Left ventricle myocardium superior (tissue), 1 donor: ENCODE measurements at regions not wholly inside any gene's neighbourhood (a gene's known extent, or its start where the extent isn't known, plus 50 kb on each side); places are given as distances from the start of the nearest gene placed in this dataset.
A peak's percentile ranks its signal among the peaks of the same experiment; 100 is the strongest.

Experiments
- ATAC-seq: fragments of 200-7000 bp; cut with Tn5 transposase; one replicate; pipeline ENCODE4 v1.9.1; 2020; ENCODE audit warnings: mild to moderate bottlenecking, moderate library complexity
- DNase-seq: peaks from one replicate; pipeline ENCODE4 v3.0.0-alpha.2; 2020
- intact Hi-C: fragments of 100-400 bp; cut with micrococcal nuclease; formaldehyde crosslinking; loops from one replicate; pipeline ENCODE4 v1.11.0; 2022
- donor health status: DM: no; HTN: yes; CAD: no; lungs with severe emphysema.

- DNase-seq = no peak
- intact Hi-C loops = no loop called here
- no peak for ATAC-seq
Observed at GRCh38 chr12:92459850-92460249, 242.9 kb upstream of the PLEKHG7 start.

- DNase-seq (no peak), ATAC-seq (no peak)
- intact Hi-C loops = no loop called here
Observed at GRCh38 chr12:92458996-92459395, 243.8 kb upstream of the PLEKHG7 start.

GRCh38 chr12:92457458-92458180 is 245.2 kb upstream of the PLEKHG7 start:
- DNase-seq (no peak), ATAC-seq (no peak)
- intact Hi-C loops = no loop called here

GRCh38 chr12:92452763-92453162 is 250.0 kb upstream of the PLEKHG7 start:
- ATAC-seq (no peak), DNase-seq (no peak)
- intact Hi-C loops = no loop called here

- DNase-seq (no peak), ATAC-seq (no peak)
- intact Hi-C loops = no loop called here
Observed at GRCh38 chr12:92446083-92446460, 256.7 kb upstream of the PLEKHG7 start.

- ATAC-seq (peak; percentile 82), DNase-seq (no peak)
- intact Hi-C loops = no loop called here
Observed at GRCh38 chr12:92445253-92446082, 257.3 kb upstream of the PLEKHG7 start.

DNA sequence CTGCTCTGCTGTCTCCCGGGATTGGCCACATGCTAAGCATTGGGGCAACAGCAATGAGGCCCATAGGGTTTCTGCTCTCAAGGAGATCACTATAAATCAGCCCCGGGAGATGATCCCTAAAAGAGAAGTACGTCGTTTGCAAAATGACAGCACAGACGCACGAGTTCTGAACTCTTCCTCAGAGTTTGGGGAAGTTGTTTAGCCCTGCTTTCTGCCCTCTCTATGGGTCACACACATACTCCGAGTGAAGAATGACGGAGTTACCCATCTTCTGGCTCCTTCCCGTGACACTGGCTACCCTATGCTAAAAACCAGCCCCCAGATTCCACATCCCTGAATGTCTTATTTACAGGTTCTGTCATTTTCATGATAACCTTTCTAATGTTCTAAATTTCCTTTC is 258.0 kb upstream of the PLEKHG7 start:
- no peak for DNase-seq
- peak; percentile 62 for ATAC-seq
- intact Hi-C loops = no loop called here

GRCh38 chr12:92442782-92443181 is 260.0 kb upstream of the PLEKHG7 start:
- no peak for ATAC-seq
- intact Hi-C loops = no loop called here
- no peak for DNase-seq

DNA sequence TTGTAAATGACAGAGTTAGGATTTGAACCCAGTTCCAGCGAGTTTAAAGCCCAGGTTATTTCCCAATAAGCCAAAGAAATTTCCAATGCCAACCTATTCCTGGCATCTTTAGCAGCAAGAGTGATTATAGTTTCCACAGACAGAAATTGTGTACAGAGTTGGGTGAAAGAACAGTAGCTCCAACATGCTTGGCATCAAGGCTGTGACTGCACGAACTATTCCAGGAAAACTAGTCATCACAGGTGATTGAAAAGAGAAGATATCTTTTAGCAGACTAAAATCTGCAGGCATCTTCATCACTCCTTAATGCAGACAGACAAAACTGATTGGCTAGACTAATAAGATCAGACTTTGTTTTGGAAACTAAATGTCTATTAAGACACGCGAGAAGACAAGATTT is 262.7 kb upstream of the PLEKHG7 start:
- DNase-seq (no peak), ATAC-seq (no peak)
- intact Hi-C loops = no loop called here

DNA sequence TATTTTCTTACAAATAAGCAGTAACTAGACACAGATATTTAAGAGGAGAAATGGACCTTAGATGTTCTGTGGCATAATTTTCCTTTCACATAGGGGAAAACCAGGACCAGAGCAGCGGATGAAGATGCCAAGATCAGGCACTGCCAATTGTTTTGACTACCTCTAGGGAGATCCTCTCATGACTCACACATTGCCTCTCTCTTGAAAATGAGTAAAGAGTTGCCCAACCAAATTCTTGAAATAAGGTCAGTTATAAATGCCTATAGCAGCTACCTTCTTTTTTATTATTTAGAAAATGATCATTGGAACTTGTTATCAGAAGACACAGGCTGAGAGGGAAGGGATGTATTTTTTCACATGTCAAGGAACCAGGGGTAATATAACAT is 263.4 kb upstream of the PLEKHG7 start:
- ATAC-seq (peak; percentile 39), DNase-seq (no peak)
- intact Hi-C loops = no loop called here

- intact Hi-C loops = no loop called here
- DNase-seq = no peak
Observed at GRCh38 chr12:92438641-92439419, 264.0 kb upstream of the PLEKHG7 start.

DNA sequence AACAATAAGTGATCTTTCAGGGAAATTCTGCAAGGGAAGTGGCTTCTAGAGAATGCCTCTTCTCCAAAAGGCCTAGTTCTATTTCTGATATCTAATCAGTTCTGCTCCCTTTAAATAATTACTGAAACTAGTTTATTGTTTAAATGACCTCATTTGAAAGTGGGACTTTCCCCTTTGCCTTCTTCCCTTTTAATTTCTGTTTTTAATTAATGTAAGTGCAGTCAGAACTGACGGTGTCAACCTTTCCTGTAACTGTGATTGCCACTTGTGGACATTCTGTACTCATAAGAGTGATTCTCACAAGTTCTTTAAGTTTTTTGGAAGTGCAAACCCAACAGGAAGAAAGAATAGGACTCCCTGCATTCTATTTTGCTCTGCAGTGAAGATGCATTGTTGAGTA is 265.3 kb upstream of the PLEKHG7 start:
- intact Hi-C loops = no loop called here
- no peak for ATAC-seq
- DNase-seq = no peak

More at GRCh38 chr12:92438641-92439419, 264.0 kb upstream of the PLEKHG7 start:
- no peak for ATAC-seq

DNA sequence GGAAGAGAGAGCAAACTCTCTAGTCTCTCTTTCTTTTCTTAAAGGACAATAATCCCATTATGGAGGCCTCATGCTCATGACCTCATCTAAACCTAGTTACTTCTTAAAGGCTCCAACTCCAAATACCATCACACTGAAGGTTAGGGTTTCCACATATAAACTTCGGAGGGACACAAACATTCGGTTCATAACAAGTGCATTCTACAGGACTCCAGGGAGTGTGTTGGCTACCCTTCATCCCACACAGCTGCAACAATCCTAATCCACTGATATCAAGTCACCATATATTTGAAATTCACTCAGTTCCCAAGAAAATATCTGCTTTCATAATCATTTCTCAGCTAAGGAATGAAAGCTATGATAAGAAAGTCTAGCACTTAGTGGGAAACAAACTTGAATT is 265.9 kb upstream of the PLEKHG7 start:
- intact Hi-C loops = no loop called here
- ATAC-seq = peak; percentile 85
- no peak for DNase-seq

- DNase-seq (no peak), ATAC-seq (no peak)
- intact Hi-C loops = no loop called here
Observed at GRCh38 chr12:92434607-92435025, 268.2 kb upstream of the PLEKHG7 start.

- intact Hi-C loops = no loop called here
- ATAC-seq = no peak
- DNase-seq = no peak
Observed at GRCh38 chr12:92432724-92433441, 269.9 kb upstream of the PLEKHG7 start.

DNA sequence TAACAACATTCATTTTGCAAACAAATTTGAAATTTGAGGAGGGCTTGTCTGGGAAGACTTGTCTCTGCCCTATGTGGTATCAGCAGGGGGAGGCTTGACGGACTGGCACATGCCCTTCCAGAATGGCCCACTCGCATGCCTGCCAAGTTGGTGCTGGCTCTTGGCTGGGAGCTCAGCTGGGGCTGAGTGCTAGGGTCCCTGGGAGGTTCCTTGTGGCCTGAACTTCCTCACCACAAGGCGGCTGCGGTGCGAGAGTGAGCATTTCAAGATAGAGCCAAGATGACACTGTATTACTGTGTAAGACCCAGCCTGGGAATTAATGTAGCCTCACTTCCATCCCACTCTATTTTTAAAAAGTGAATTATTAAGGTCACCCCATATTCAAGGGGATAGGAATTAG is 271.6 kb upstream of the PLEKHG7 start:
- DNase-seq (peak; percentile 36), ATAC-seq (peak; percentile 54)
- intact Hi-C loops = no loop called here

- peak; percentile 31 for ATAC-seq
- intact Hi-C loops = no loop called here
- no peak for DNase-seq
Observed at GRCh38 chr12:92426332-92426731, 276.5 kb upstream of the PLEKHG7 start.

DNA sequence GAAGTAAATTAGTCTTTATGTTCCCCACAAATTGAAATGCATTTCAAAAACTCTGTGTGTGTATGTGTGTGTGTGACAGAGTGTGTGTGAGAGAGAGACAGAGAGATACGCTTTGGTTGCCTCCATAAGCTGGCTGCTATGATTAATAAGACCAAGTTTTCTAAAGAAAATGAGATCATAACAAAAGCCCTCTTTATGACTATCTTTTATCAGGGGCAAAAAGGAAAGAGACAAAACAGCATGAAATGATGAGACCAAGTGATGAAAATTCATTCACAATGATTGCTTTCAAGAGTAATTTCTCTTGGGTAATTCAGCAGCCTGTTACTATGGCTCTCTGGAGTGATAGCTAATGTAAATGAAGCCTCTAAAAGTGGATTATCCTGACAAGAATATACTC is 277.6 kb upstream of the PLEKHG7 start:
- no peak for DNase-seq
- intact Hi-C loops = no loop called here
- ATAC-seq = no peak

DNA sequence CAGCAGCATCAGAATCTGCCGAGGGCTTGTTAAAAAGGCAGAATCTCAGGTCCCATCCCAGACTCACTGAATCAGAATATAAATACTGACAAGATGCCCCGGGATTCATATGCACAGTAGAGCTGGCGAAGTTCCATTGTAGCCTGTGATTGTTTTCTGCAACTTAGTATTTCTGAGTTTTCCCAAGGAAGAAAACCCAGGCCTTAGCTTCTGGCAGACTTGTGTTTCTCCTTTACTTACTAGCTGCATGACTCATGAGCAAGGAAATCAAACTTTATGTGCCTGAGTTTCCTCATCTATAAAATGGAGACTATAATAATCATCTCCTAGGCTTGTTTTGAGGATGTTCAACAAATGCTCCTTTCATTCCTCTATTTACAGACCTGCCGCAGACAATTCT is 278.5 kb upstream of the PLEKHG7 start:
- DNase-seq (no peak), ATAC-seq (peak; percentile 14)
- intact Hi-C loops = no loop called here
